NCI-H510A (cell line): ENCODE measurements at regions not wholly inside any gene's neighbourhood (a gene's known extent, or its start where the extent isn't known, plus 50 kb on each side); places are given as distances from the start of the nearest gene placed in this dataset.
"Not testable (repeated sequence)": the region's sequence is repeated elsewhere in the genome, so short reads cannot be mapped to it uniquely, and the experiment has no call there.

Experiments
- DNase-seq: peaks from one replicate; lab custom pipeline; 2025; lab: John Stamatoyannopoulos, UW

GRCh38 chr5:124021776-124022175 lies 509.8 kb downstream of the CSNK1G3 start:
- DNase-seq, result no peak

GRCh38 chr5:124021066-124021641 lies 509.2 kb downstream of the CSNK1G3 start:
- DNase-seq, result no peak

- not testable (repeated sequence) for DNase-seq
These were observed 505.3 kb downstream of the CSNK1G3 start for GRCh38 chr5:124017321-124017720.

- no peak for DNase-seq
These were observed 495.9 kb downstream of the CSNK1G3 start for GRCh38 chr5:124007675-124008398.

- no peak for DNase-seq
These were observed 489.1 kb downstream of the CSNK1G3 start for GRCh38 chr5:124001036-124001615.

DNA sequence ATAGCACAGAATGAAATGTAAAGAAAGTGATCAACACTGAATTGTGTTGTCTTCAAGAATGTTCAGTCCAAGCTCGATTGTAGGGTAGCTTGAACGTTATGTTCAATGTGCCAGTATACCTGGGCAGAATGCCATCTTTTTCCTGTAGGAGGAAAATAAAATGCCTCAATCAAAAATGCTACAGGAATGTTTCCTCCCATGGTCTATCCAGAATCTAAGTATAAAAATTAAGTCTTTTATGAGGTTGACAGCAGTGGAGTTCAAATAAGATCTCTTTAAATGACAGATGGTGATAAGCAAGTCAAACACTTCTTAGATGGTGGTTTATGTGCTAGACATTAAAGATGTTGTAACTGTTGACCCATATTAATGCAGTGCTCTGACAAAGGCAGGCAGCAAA lies 488.6 kb downstream of the CSNK1G3 start:
- DNase-seq, result no peak

DNA sequence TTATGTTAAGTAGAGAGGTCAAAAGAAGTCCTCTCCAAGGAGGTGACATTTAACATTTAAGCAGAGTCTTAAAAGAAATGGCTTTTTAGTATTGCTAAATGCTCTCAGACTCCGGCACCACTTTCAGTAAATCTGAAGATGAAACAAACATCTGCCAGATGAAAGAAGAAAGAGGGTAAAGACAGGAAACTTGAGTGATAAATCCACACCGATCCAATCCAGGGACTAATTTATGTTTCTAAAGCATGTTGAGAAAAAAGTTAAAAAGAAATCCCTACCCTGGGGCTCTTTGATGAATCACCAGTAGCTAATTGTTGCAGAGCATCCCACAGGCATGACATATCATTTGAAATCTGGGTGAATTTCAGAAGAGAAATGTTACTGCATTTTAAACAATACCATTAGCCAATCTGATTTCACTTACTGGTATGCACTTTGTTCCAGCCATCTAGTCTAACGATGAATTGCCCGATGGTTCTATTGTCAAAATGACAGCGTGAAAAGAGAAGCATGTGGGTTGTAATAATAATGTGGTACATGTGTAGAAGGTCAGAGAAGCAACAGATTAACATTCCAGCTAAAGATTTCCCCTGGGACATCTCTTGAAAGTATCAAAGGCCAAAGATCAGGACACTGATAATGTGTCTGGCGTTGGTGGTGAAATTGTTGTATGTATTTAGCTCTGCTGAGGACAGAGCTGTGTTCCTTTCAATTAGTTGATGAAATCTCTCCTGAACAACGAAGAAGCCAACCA lies 485.7 kb downstream of the CSNK1G3 start:
- DNase-seq, result no peak

- no peak for DNase-seq
These were observed 485.1 kb downstream of the CSNK1G3 start for GRCh38 chr5:123997064-123997461.

GRCh38 chr5:123992641-123993040 lies 480.7 kb downstream of the CSNK1G3 start:
- no peak for DNase-seq

- DNase-seq, result no peak
These were observed 476.0 kb downstream of the CSNK1G3 start for GRCh38 chr5:123987956-123988355.

- no peak for DNase-seq
These were observed 464.5 kb downstream of the CSNK1G3 start for GRCh38 chr5:123976379-123977033.

DNA sequence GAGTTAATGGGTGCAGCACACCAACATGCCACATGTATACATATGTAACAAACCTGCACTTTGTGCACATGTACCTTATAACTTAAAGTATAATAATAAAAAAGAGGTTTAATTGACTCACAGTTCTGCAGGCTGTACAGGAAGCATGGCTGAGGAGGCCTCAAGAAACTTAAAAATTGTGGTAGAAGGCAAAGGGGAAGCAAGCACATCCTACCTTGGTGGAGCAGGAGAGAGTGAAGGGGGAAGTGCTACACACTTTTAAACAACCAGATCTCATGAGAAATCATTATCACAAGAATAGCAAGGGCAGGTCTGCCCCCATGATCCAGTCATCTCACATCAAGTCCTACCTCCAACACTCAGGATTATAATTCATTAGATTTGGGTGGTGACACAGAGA lies 463.5 kb downstream of the CSNK1G3 start:
- not testable (repeated sequence) for DNase-seq

DNA sequence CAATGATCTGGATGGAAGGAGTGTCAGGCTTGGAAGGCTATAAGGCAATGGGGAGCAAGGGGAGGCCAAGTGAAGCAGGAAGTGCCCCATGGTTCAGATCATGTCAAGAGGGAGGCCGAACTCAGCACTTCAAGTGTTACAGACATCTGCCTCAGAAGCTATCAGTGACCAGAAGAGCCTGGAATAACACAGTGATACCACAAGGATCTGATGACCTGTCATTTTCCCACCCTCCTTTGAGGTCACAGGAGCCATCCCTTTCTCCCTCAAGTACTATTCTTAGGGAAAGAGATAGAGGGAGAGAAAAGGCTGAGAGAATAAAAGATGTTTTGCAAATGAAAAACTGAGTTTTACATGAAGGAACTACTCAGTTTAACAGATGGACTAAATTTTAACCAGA lies 454.8 kb downstream of the CSNK1G3 start:
- no peak for DNase-seq

DNA sequence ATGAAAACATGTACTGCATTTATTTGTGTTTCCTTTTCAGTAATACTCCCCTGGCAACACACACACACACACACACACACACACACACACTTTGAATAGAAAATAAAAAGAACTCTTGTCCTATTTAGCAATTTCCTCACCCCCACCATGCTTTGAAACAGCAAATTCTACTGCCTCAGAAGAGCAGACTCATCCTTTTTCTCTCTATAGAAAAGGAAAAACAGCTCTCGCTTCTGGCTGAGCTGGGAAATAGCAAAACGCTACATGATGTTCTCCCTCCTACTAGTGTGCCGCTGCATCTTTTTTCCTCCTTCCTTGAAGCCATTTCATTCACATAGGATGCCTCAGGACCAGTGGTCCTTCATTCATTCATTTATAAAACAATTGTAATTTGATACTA lies 453.6 kb downstream of the CSNK1G3 start:
- no peak for DNase-seq

DNA sequence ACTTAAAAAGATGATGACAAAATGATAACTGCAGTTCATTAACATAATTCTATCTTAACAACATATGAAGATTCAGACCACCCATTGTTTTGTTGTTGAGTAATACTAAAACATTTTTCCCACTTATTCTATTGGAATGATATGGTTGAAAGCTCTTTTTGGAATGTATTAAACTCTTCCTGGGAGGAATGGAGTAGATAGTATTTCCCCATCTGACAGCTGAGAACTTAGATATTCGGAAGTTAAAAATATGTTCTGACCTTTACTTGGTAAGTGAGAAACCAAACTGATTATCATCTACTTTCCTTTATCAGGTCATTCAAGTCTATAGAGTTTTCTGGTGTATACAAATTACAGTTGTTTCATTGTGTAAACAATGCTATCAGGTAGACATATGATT lies 452.9 kb downstream of the CSNK1G3 start:
- DNase-seq, result no peak

DNA sequence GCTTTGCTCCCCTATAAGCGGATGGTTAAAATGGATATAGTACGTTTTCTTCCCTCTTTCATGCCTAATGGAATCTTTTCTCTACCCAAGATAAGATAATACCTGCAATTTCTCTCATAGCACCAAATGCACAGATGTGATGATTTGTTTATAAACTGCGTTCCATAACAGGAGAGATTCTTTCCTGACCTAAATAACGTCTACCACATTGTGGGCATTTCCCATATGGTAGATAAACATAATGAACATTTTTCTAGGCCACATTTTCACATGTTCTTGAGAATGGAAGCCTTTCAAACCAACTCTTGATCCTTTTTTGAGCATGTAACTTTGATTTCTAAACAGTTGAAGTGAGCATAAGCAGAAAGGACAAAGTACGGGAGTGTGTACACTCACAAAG lies 448.5 kb downstream of the CSNK1G3 start:
- no peak for DNase-seq

DNA sequence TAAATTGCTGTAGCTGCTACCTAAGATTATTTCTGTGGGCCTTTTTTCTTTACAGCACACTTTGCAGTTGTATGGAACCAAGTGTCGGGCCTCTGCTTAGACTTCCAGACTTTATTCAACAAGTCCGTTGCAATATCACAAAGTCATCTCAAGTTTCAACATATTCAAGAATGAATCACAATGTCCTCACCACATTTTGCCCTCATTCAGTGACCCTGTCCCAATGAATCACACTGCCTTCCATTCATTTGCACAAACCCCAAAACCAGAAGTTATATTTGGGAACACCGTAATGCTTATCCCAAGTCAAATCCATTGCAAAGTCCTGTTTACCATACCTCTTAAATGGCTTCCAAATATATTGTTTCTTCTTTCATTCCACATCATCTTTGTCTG lies 439.6 kb downstream of the CSNK1G3 start:
- DNase-seq, result no peak

- DNase-seq, result no peak
These were observed 439.0 kb downstream of the CSNK1G3 start for GRCh38 chr5:123950701-123951581.

DNA sequence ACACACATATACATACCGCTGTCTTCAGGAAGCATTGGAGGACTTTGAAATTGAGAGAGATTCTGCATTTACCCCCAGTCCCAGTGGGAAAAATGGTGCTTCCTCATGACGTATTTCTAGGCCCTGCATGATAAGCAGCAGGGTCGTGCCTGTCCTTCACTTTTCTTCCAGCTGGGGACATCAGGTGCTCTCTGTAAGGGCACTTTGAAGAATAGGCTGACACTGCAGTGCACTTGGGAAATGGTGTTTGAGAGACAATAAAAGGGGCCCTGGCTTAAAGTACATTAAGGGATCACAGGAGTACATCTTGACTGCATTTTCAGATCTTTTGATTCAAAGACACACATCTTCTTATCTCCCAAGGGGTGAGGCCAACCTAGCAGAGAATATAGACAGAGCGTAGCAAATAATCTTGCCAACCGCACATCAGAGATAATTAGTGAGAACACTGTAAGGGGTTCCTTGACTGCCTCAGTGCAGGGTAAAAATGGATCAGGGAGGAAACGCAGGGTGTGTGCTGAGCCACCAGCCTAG lies 437.9 kb downstream of the CSNK1G3 start:
- DNase-seq, result no peak

GRCh38 chr5:123949043-123949804 lies 437.2 kb downstream of the CSNK1G3 start:
- no peak for DNase-seq
